Osteocyte (in vitro differentiated cells): ENCODE measurements at regions not wholly inside any gene's neighbourhood (a gene's known extent, or its start where the extent isn't known, plus 50 kb on each side); places are given as distances from the start of the nearest gene placed in this dataset.

Experiments used
- DNase-seq: peaks from one replicate; pipeline ENCODE4 v3.0.0; 2021; ENCODE audit warnings: mixed read lengths; ENCODE audit not compliant: unreplicated experiment; ENCODE audit errors: extremely low spot score
- H3K27ac Mint-ChIP-seq: one replicate; pipeline ENCODE4 v1.8.0; 2021; ENCODE audit warnings: mild to moderate bottlenecking, mixed read lengths; ENCODE audit not compliant: unreplicated experiment
- H3K27me3 Mint-ChIP-seq: one replicate; pipeline ENCODE4 v1.8.0; 2021; ENCODE audit warnings: mixed read lengths; ENCODE audit not compliant: unreplicated experiment
- H3K36me3 Mint-ChIP-seq: one replicate; pipeline ENCODE4 v1.8.0; 2021; ENCODE audit warnings: mixed read lengths; ENCODE audit not compliant: unreplicated experiment
- H3K4me1 Mint-ChIP-seq: one replicate; pipeline ENCODE4 v1.8.0; 2021; ENCODE audit warnings: mixed read lengths; ENCODE audit not compliant: unreplicated experiment
- H3K4me3 Mint-ChIP-seq: one replicate; pipeline ENCODE4 v1.8.0; 2021; ENCODE audit warnings: mild to moderate bottlenecking, moderate library complexity, mixed read lengths; ENCODE audit not compliant: unreplicated experiment
- H3K9me3 Mint-ChIP-seq: one replicate; pipeline ENCODE4 v1.8.0; 2021; ENCODE audit warnings: mixed read lengths; ENCODE audit not compliant: unreplicated experiment
- CTCF ChIP-seq: fragments of 200-600 bp; sonication (generic); IDR thresholded peaks from 2 replicates; pipeline ENCODE4 v1.5.0; 2021; ENCODE audit warnings: antibody characterized with exemption, mild to moderate bottlenecking, moderate library complexity

DNA sequence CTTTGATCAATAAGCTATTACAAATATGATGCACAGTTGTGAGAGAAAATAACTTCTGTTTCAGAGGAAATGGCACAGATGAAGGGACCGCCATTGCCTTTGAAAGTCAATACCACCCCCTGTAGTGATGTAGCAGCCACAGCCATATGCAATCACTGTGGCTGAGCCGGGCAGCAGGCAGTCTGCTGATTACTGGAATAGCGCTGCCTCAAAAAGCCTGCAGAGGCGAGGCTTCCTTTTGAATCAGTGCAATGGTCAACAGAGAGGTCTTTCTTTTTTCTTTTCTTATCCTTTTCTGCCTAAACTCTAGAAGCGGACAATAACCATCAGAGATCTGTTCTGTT, 265.1 kb upstream of the TAS2R1 start:
- Mint-ChIP-seq H3K4me3 (no peak overlapping the region), H3K9me3 (no peaks in the 10 kb centered on the region), H3K4me1 (no peaks in the 10 kb centered on the region), H3K27ac (no peak overlapping the region), H3K27me3 (no peaks in the 10 kb centered on the region), H3K36me3 (no peaks in the 10 kb centered on the region)
- DNase-seq = peak; percentile 53
- no peak for TF ChIP-seq CTCF

DNA sequence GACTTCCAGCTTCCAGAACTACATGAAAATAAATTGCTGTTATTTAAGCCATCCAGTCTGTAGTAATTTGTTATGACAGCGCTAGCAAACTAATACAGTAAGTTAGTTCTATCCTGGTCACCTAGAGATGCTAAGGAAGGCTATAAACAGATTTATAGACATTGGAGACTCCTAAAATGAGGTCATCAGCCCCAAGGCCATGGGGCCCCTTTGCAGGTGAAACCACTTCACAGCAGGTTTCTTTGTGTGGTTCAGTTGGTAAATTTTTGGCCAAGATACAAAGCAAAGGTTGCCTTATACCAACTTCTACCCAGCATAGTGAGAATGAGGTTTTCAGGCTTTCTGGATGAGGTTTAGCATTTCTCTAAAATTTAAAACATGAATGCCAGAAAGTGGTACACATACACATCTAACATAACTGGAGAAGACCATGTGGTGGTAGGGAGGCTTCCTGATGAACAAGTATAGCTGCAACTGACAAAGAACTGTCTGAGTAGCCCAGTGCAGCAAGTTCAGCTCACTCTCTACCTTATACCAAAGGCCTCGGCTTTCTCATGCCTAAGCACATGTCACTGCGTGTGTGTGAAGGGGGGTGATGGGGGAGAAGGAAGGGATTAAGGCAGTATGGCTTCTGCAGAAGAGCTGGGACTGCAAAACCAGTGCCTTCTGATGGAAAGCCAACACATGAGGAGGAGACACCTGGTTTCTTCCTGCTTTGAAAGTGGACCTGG, 264.6 kb upstream of the TAS2R1 start:
- H3K4me1 Mint-ChIP-seq = no peaks in the 10 kb centered on the region
- no peak for TF ChIP-seq CTCF
- no peaks in the 10 kb centered on the region for H3K9me3 Mint-ChIP-seq
- H3K27me3 Mint-ChIP-seq = no peaks in the 10 kb centered on the region
- H3K4me3 Mint-ChIP-seq = no peak overlapping the region
- H3K36me3 Mint-ChIP-seq = no peaks in the 10 kb centered on the region
- DNase-seq = no peak
- H3K27ac Mint-ChIP-seq = no peak overlapping the region

DNA sequence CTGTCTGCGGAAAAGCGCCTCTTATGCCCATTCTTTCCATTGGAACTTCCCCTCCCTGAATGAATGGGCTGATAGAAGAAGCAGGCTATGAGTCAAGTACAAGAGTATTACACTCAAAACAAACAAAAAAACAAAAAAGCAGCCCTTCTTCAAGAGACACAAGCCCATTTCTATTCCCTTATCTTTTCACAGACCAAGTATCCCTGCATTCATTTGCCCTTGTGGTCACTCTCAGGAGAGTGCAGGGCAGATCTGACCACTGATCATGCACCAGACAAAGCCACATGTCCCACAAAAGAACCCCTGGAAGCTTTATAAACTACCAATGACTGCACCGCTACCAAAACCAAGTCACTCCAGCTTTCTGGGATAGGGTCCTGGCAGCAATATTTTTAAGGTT, 262.5 kb upstream of the TAS2R1 start:
- no peak for DNase-seq
- no peaks in the 10 kb centered on the region for H3K9me3 Mint-ChIP-seq
- H3K4me1 Mint-ChIP-seq = peaks cover 9% of the 10 kb centered on the region
- no peaks in the 10 kb centered on the region for H3K36me3 Mint-ChIP-seq
- H3K27me3 Mint-ChIP-seq = no peaks in the 10 kb centered on the region
- no peak for TF ChIP-seq CTCF
- no peak overlapping the region for H3K27ac Mint-ChIP-seq
- no peak overlapping the region for H3K4me3 Mint-ChIP-seq

DNA sequence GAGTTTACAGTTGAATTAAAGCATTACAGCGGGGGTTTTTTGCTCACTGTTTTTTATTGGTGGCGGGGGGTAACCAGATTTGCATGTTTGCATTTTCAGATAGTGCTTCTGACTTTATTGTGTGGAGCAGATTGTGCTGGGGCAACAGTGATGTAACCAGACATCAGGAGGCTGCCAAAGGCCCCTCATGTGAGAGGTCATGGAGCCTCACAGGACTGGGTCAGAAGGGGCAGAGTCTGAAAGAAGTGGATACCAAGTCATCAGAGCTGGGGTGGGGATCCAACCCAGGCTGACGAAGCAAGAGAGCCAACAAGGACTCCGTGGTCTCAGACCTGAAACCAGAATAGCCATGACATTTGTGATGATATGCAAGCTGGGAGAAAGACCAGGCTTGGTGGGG, 259.4 kb upstream of the TAS2R1 start:
- Mint-ChIP-seq H3K4me1 (peaks cover 9% of the 10 kb centered on the region), H3K9me3 (no peaks in the 10 kb centered on the region), H3K27me3 (no peaks in the 10 kb centered on the region), H3K36me3 (no peaks in the 10 kb centered on the region), H3K27ac (no peak overlapping the region), H3K4me3 (no peak overlapping the region)
- DNase-seq = no peak
- no peak for TF ChIP-seq CTCF

DNA sequence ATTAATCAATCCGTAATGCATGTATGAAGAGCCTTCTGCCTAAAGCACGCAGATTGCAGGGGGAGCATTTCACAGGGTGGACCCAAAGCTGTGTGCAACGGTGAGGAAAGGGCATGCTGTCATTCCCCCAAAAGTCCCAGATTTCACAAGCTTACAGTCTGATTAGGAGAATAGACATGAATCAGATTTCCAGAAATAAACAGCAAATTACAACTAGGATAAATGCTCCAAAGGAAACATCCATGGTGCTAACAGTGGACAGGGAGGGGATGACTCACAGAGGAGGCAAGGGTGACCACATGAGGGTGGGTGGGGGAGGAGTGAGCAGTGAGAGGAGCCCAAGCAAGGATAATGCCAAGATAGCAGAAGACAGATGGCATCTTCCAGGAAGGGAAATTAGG, 258.4 kb upstream of the TAS2R1 start:
- no peaks in the 10 kb centered on the region for H3K36me3 Mint-ChIP-seq
- H3K4me1 Mint-ChIP-seq = peaks cover 9% of the 10 kb centered on the region
- no peaks in the 10 kb centered on the region for H3K27me3 Mint-ChIP-seq
- no peak for TF ChIP-seq CTCF
- DNase-seq = no peak
- no peak overlapping the region for H3K4me3 Mint-ChIP-seq
- H3K9me3 Mint-ChIP-seq = no peaks in the 10 kb centered on the region
- H3K27ac Mint-ChIP-seq = no peak overlapping the region
